IMR-90 (cell line): ENCODE measurements at regions not wholly inside any gene's neighbourhood (a gene's known extent, or its start where the extent isn't known, plus 50 kb on each side); places are given as distances from the start of the nearest gene placed in this dataset.

Source experiments
- BHLHE40 ChIP-seq: fragments of 150-350 bp; IDR thresholded peaks from 2 replicates; pipeline ENCODE4 v1.6.1; 2016; ENCODE audit warnings: mild to moderate bottlenecking, low read depth, low read length
- POLR2A ChIP-seq: IDR thresholded peaks from 2 replicates; pipeline ENCODE4 v1.6.1; 2012; ENCODE audit warnings: mild to moderate bottlenecking, low read depth, low read length
- RCOR1 ChIP-seq: IDR thresholded peaks from 2 replicates; pipeline ENCODE4 v1.6.1; 2012; ENCODE audit warnings: mild to moderate bottlenecking, low read length, improper control_type of control experiment; ENCODE audit not compliant: insufficient replicate concordance
- USF2 ChIP-seq: fragments of 150-350 bp; IDR thresholded peaks from 2 replicates; pipeline ENCODE4 v1.6.1; 2017; ENCODE audit warnings: mild to moderate bottlenecking, antibody characterized with exemption, low read length, low read depth
- TF ChIP-seq, protein P1 (sequence below): conservative IDR thresholded peaks from 2 replicates; pipeline ENCODE4 v1.5.1; 2012; ENCODE audit warnings: mild to moderate bottlenecking, low read depth, low read length, improper control_type of control experiment

DNA sequence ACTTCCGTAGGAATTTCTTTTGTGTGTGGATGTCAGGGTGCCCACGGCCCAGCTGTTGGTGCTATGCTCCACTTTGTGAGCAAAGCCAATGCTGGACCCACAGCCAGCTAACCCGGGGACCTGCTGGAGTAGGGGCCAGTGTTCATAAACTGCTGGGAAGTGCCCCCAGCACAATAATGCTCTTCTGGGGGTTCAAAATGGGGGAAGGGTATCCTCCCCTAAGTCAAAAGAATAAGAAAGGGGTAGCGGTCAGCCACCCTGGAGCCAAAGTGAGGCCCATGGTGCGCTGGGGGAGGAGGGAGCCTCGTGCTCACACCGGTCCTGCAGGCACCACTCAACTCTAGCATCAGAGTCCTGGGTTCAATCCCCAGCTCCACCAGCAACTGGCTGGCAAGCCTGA is 115.8 kb upstream of the NPAS2 start:
- TF ChIP-seq RCOR1 (no peak), POLR2A (no peak), BHLHE40 (no peak), USF2 (no peak)
- TF ChIP-seq, protein P1, sequence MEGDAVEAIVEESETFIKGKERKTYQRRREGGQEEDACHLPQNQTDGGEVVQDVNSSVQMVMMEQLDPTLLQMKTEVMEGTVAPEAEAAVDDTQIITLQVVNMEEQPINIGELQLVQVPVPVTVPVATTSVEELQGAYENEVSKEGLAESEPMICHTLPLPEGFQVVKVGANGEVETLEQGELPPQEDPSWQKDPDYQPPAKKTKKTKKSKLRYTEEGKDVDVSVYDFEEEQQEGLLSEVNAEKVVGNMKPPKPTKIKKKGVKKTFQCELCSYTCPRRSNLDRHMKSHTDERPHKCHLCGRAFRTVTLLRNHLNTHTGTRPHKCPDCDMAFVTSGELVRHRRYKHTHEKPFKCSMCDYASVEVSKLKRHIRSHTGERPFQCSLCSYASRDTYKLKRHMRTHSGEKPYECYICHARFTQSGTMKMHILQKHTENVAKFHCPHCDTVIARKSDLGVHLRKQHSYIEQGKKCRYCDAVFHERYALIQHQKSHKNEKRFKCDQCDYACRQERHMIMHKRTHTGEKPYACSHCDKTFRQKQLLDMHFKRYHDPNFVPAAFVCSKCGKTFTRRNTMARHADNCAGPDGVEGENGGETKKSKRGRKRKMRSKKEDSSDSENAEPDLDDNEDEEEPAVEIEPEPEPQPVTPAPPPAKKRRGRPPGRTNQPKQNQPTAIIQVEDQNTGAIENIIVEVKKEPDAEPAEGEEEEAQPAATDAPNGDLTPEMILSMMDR = no peak
